Peyer's patch (tissue), 4 donors: ENCODE measurements at regions not wholly inside any gene's neighbourhood (a gene's known extent, or its start where the extent isn't known, plus 50 kb on each side); places are given as distances from the start of the nearest gene placed in this dataset.

ENCODE experiments used
- POLR2A ChIP-seq, 2 donors: fragments of 450-650 bp; IDR thresholded peaks; one replicate each; pipeline ENCODE4 v1.5.1; 2017; ENCODE audit warnings: antibody characterized with exemption in 2 of 2, mild to moderate bottlenecking in 2 of 2, moderate library complexity in 2 of 2
- TF ChIP-seq, protein P1 (sequence below), 6 experiments: fragments of 450-650 bp in 4 of 6; fragments of 200-600 bp in 2 of 6; sonication (generic) in 1 of 6; IDR thresholded peaks; one replicate each; pipeline ENCODE4 v1.5.1; 2017 to 2019; ENCODE audit warnings: antibody characterized with exemption in 6 of 6, mild to moderate bottlenecking in 3 of 6, moderate library complexity in 1 of 6

DNA sequence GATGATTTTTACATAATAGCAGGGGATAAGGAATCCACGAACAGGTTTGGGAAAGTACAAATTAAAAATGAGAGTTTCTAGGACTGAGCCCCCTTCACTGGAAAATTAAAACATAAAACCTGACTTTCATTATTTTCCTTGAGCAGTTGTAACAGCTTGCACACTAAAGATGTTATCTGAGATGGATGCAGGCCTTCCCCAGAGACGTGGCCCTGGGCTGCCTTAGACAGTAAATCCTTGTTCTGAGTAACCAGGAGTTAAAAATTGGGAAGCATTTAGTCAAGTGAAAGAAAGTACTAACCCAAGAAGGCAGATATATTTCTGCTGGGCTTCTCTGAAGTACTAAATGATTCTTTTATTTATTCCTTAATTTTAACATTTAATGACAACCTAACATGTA is 432.2 kb upstream of the KIF2B start:
- no peak for TF ChIP-seq POLR2A (IDR thresholded peaks at IDR 0.05)
- TF ChIP-seq, protein P1, sequence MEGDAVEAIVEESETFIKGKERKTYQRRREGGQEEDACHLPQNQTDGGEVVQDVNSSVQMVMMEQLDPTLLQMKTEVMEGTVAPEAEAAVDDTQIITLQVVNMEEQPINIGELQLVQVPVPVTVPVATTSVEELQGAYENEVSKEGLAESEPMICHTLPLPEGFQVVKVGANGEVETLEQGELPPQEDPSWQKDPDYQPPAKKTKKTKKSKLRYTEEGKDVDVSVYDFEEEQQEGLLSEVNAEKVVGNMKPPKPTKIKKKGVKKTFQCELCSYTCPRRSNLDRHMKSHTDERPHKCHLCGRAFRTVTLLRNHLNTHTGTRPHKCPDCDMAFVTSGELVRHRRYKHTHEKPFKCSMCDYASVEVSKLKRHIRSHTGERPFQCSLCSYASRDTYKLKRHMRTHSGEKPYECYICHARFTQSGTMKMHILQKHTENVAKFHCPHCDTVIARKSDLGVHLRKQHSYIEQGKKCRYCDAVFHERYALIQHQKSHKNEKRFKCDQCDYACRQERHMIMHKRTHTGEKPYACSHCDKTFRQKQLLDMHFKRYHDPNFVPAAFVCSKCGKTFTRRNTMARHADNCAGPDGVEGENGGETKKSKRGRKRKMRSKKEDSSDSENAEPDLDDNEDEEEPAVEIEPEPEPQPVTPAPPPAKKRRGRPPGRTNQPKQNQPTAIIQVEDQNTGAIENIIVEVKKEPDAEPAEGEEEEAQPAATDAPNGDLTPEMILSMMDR (IDR thresholded peaks at IDR 0.05) = no peak
